B cell (primary cell): ENCODE measurements at regions not wholly inside any gene's neighbourhood (a gene's known extent, or its start where the extent isn't known, plus 50 kb on each side); places are given as distances from the start of the nearest gene placed in this dataset.
"Not testable (repeated sequence)": the region's sequence is repeated elsewhere in the genome, so short reads cannot be mapped to it uniquely, and the experiment has no call there.

Experiments used
- ATAC-seq: fragments of 200-7000 bp; cut with Tn5 transposase; one replicate; pipeline ENCODE4 v1.10.0; 2021; ENCODE audit warnings: low read depth, mild to moderate bottlenecking, moderate number of reproducible peaks, moderate library complexity
- CTCF ChIA-PET: fragments of 350-600 bp; sonication (Branson Sonifier 250); formaldehyde crosslinking; loops from one replicate; lab custom pipeline; 2021; ENCODE audit warnings: antibody characterized with exemption, inconsistent platforms; lab: Charles Lee
- POLR2A ChIA-PET: fragments of 350-600 bp; sonication (Branson Sonifier 250); formaldehyde crosslinking; loops from one replicate; lab custom pipeline; 2021; ENCODE audit warnings: antibody characterized with exemption; lab: Charles Lee
- DNase-seq: peaks from one replicate; pipeline ENCODE4 v3.0.0; 2013
- H2AFZ ChIP-seq: 2 replicates; pipeline ENCODE4 v1.6.1; 2012; ENCODE audit warnings: mild to moderate bottlenecking, low read depth, low read length; ENCODE audit not compliant: insufficient read depth, poor library complexity, severe bottlenecking
- H3K27ac ChIP-seq, 2 donors: 1 replicate in 1 of 2; 2 replicates in 1 of 2; pipeline ENCODE4 v1.5.1; 2012 to 2013; ENCODE audit warnings: low read length in 2 of 2, mild to moderate bottlenecking in 2 of 2, moderate library complexity in 1 of 2
- H3K27me3 ChIP-seq, 4 experiments: fragments of 200-600 bp in 1 of 4; sonication (generic) in 1 of 4; replicated peaks in 1 of 4; 1 replicate in 2 of 4; 2 replicates in 2 of 4; pipeline versions ENCODE4 v1.6.1 to v1.7.0; 2013 to 2016; ENCODE audit warnings: low read length in 3 of 4, mild to moderate bottlenecking in 2 of 4, mixed read lengths in 1 of 4, moderate library complexity in 1 of 4; ENCODE audit not compliant: insufficient read depth in 4 of 4, control insufficient read depth in 3 of 4; ENCODE audit errors: control extremely low read depth in 1 of 4
- H3K36me3 ChIP-seq, 2 experiments: replicated peaks in 1 of 2; 1 replicate in 1 of 2; 2 replicates in 1 of 2; pipeline versions ENCODE4 v1.6.1 to v1.7.1; 2013; ENCODE audit warnings: low read length in 1 of 2; ENCODE audit not compliant: insufficient read depth in 2 of 2, control insufficient read depth in 1 of 2; ENCODE audit errors: control extremely low read depth in 1 of 2, extremely low read depth in 1 of 2
- H3K4me1 ChIP-seq, 2 donors: fragments of 200-600 bp in 1 of 2; sonication (generic) in 1 of 2; 1 replicate in 1 of 2; 2 replicates in 1 of 2; pipeline versions ENCODE4 v1.5.1 to v1.6.1; 2013 to 2017; ENCODE audit warnings: low read length in 2 of 2; ENCODE audit not compliant: control insufficient read depth in 2 of 2, insufficient read depth in 2 of 2
- H3K4me2 ChIP-seq: replicated peaks from 2 replicates; pipeline ENCODE3; 2012; ENCODE audit warnings: mild to moderate bottlenecking, low read depth, low read length; ENCODE audit not compliant: poor library complexity, severe bottlenecking
- H3K4me3 ChIP-seq, 5 experiments: fragments of 200-600 bp in 1 of 5; sonication (generic) in 1 of 5; 1 replicate in 3 of 5; 2 replicates in 2 of 5; pipeline versions ENCODE4 v1.5.1 to v1.7.0; 2011 to 2016; ENCODE audit warnings: low read length in 4 of 5, mild to moderate bottlenecking in 4 of 5, low read depth in 2 of 5, control low read depth in 1 of 5, moderate library complexity in 1 of 5; ENCODE audit not compliant: insufficient read depth in 1 of 5; ENCODE audit errors: control extremely low read depth in 1 of 5, extremely low read depth in 1 of 5
- H3K79me2 ChIP-seq: fragments of 200-600 bp; sonication (generic); one replicate; pipeline ENCODE4 v1.6.0; 2016; ENCODE audit warnings: low read length; ENCODE audit not compliant: control insufficient read depth, insufficient read depth
- H3K9ac ChIP-seq: fragments of 200-600 bp; sonication (generic); 2 replicates; pipeline ENCODE4 v1.6.1; 2017; ENCODE audit warnings: mild to moderate bottlenecking, low read length, moderate library complexity
- H3K9me3 ChIP-seq, 3 donors: one replicate each; pipeline versions ENCODE4 v1.6.1 to v1.7.1; 2013; ENCODE audit warnings: low read length in 2 of 3; ENCODE audit not compliant: control insufficient read depth in 2 of 3, insufficient read depth in 1 of 3; ENCODE audit errors: control extremely low read depth in 1 of 3
- H4K20me1 ChIP-seq: 2 replicates; pipeline ENCODE4 v1.6.0; 2012; ENCODE audit warnings: mild to moderate bottlenecking, low read length; ENCODE audit not compliant: insufficient read depth, control insufficient read depth, poor library complexity, severe bottlenecking
- H3K27ac Mint-ChIP-seq: one replicate; pipeline ENCODE4 v1.8.0; 2021; ENCODE audit warnings: mixed read lengths
- H3K27me3 Mint-ChIP-seq: one replicate; pipeline ENCODE4 v1.8.0; 2021; ENCODE audit warnings: mixed read lengths
- H3K4me1 Mint-ChIP-seq: one replicate; pipeline ENCODE4 v1.8.0; 2021; ENCODE audit warnings: mixed read lengths
- H3K4me3 Mint-ChIP-seq: one replicate; pipeline ENCODE4 v1.8.0; 2021; ENCODE audit warnings: mixed read lengths
- H3K9me3 Mint-ChIP-seq: one replicate; pipeline ENCODE4 v1.8.0; 2022; ENCODE audit warnings: mixed read lengths; ENCODE audit not compliant: insufficient read depth
- WGBS: methylation state at CpG from one replicate; pipeline ENCODE4 v1.1.5; 2013; ENCODE audit warnings: missing lambda C conversion rate; ENCODE audit not compliant: insufficient coverage; 5-methylcytosine and 5-hydroxymethylcytosine counted together
- intact Hi-C: fragments of 100-400 bp; cut with micrococcal nuclease; formaldehyde crosslinking; loops from one replicate; pipeline ENCODE4 v1.10.0; 2022

- H3K9me3 ChIP-seq, H3K27me3 ChIP-seq, POLR2A ChIA-PET, H3K4me3 ChIP-seq, H3K36me3 ChIP-seq, H3K79me2 ChIP-seq, H4K20me1 ChIP-seq, H3K9ac ChIP-seq, H3K9me3 Mint-ChIP-seq, intact Hi-C loops, H2AFZ ChIP-seq, ATAC-seq, H3K4me2 ChIP-seq: not testable (repeated sequence)
- Mint-ChIP-seq H3K4me3 (peak overlapping the region; percentile 48), H3K27ac (peak overlapping the region; percentile 69), H3K4me1 (peaks cover 20% of the 10 kb centered on the region), H3K27me3 (peaks cover 10% of the 10 kb centered on the region)
- peak overlapping the region in 1 of 2 donors; percentile 17 for H3K27ac ChIP-seq
- peaks cover 5 to 12% of the 10 kb centered on the region in 2 donors for H3K4me1 ChIP-seq
- DNase-seq: peak; percentile 24
- WGBS: 76% methylated on average over 5 of the region's 6 CpGs
- CTCF ChIA-PET: interaction anchor here (1.0 kb wide), 1 partner anchor 45 kb away, joined by 4 read pairs; no protein-coding TSS in a partner anchor
Observed at GRCh38 chr20:1731828-1732375, 74.3 kb upstream of the SIRPG start.

GRCh38 chr20:1730981-1731711 is 73.6 kb upstream of the SIRPG start:
- POLR2A ChIA-PET, H3K79me2 ChIP-seq, H4K20me1 ChIP-seq, H3K4me3 Mint-ChIP-seq, H3K27me3 Mint-ChIP-seq, H3K27me3 ChIP-seq, H3K9ac ChIP-seq, H3K9me3 Mint-ChIP-seq, H3K36me3 ChIP-seq, H2AFZ ChIP-seq, ATAC-seq, DNase-seq, intact Hi-C loops, H3K9me3 ChIP-seq, H3K4me3 ChIP-seq: not testable (repeated sequence)
- Histone ChIP-seq H3K4me1 (peaks cover 5 to 12% of the 10 kb centered on the region in 2 donors), H3K27ac (peak overlapping the region in 1 of 2 donors; percentile 17), H3K4me2 (peak overlapping the region; percentile 3)
- CTCF ChIA-PET: interaction anchor here (1.0 kb wide), 1 partner anchor 46 kb away, joined by 4 read pairs; no protein-coding TSS in a partner anchor
- WGBS: 51% methylated on average over 3 of the region's 8 CpGs
- Mint-ChIP-seq H3K4me1 (peaks cover 20% of the 10 kb centered on the region), H3K27ac (peak overlapping the region; percentile 69)

- intact Hi-C loops, H3K27ac ChIP-seq, H3K27me3 Mint-ChIP-seq, H2AFZ ChIP-seq, POLR2A ChIA-PET, H3K4me2 ChIP-seq, H3K36me3 ChIP-seq, H3K9ac ChIP-seq, DNase-seq, H3K4me3 ChIP-seq, H4K20me1 ChIP-seq, H3K4me3 Mint-ChIP-seq, ATAC-seq, H3K27ac Mint-ChIP-seq, H3K9me3 ChIP-seq, CTCF ChIA-PET, H3K27me3 ChIP-seq, H3K79me2 ChIP-seq: not testable (repeated sequence)
- 100% methylated on average over 1 of the region's 3 CpGs for WGBS
- H3K4me1 ChIP-seq: peaks cover 5 to 14% of the 10 kb centered on the region in 2 donors
- peaks cover 17% of the 10 kb centered on the region for H3K9me3 Mint-ChIP-seq
- H3K4me1 Mint-ChIP-seq: peaks cover 17% of the 10 kb centered on the region
Observed at GRCh38 chr20:1727303-1727702, 69.7 kb upstream of the SIRPG start.
